ENCODE measurements at regions not wholly inside any gene's neighbourhood (a gene's known extent, or its start where the extent isn't known, plus 50 kb on each side); places are given as distances from the start of the nearest gene placed in this dataset.

- no peaks in the 10 kb centered on the region for H3K36me3 ChIP-seq (ENCODE audit: low read depth, missing control alignments)
- H3K4me3 ChIP-seq = no peak overlapping the region
- H3K4me1 ChIP-seq = no peaks in the 10 kb centered on the region
- no peak for DNase-seq
- no peaks in the 10 kb centered on the region for H3K9me3 ChIP-seq
- H3K27me3 ChIP-seq = no peaks in the 10 kb centered on the region
- TF ChIP-seq POLR2A (IDR thresholded peaks at IDR 0.05) = no peak
- no peak for TF ChIP-seq CTCF (IDR thresholded peaks at IDR 0.05)
- intact Hi-C loops (cut with DNase I; ENCODE audit: low total_unique reads) = no loop called here
- H3K27ac ChIP-seq = no peak overlapping the region
Measured at GRCh38 chr1:56222914-56223540, 356.3 kb downstream of the PLPP3 start.

- no peak for DNase-seq
- Histone ChIP-seq H3K4me3 (no peak overlapping the region), H3K27ac (no peak overlapping the region), H3K9me3 (no peaks in the 10 kb centered on the region), H3K27me3 (no peaks in the 10 kb centered on the region), H3K4me1 (no peaks in the 10 kb centered on the region), H3K36me3 (ENCODE audit: low read depth, missing control alignments) (no peaks in the 10 kb centered on the region)
- 87 to 94% methylated on average over 4 of the region's 4 CpGs for WGBS, 2 donors
- intact Hi-C loops (cut with DNase I; ENCODE audit: low total_unique reads) = no loop called here
- no peak for TF ChIP-seq POLR2A (IDR thresholded peaks at IDR 0.05)
- no peak for TF ChIP-seq CTCF (IDR thresholded peaks at IDR 0.05)
Measured at GRCh38 chr1:56220021-56220420, 359.3 kb downstream of the PLPP3 start.

GRCh38 chr1:56218023-56218422 lies 361.3 kb downstream of the PLPP3 start:
- 87 to 89% methylated on average over 4 of the region's 4 CpGs for WGBS, 2 donors
- no peaks in the 10 kb centered on the region for H3K9me3 ChIP-seq
- intact Hi-C loops (cut with DNase I; ENCODE audit: low total_unique reads) = no loop called here
- H3K27ac ChIP-seq = no peak overlapping the region
- no peaks in the 10 kb centered on the region for H3K36me3 ChIP-seq (ENCODE audit: low read depth, missing control alignments)
- H3K4me3 ChIP-seq = no peak overlapping the region
- no peak for TF ChIP-seq CTCF (IDR thresholded peaks at IDR 0.05)
- no peak for TF ChIP-seq POLR2A (IDR thresholded peaks at IDR 0.05)
- no peaks in the 10 kb centered on the region for H3K27me3 ChIP-seq
- no peaks in the 10 kb centered on the region for H3K4me1 ChIP-seq
- DNase-seq = no peak

GRCh38 chr1:56216218-56216617 lies 363.1 kb downstream of the PLPP3 start:
- DNase-seq = no peak
- Histone ChIP-seq H3K4me1 (no peaks in the 10 kb centered on the region), H3K27me3 (no peaks in the 10 kb centered on the region), H3K27ac (no peak overlapping the region), H3K9me3 (no peaks in the 10 kb centered on the region), H3K36me3 (ENCODE audit: low read depth, missing control alignments) (no peaks in the 10 kb centered on the region), H3K4me3 (no peak overlapping the region)
- intact Hi-C loops (cut with DNase I; ENCODE audit: low total_unique reads) = no loop called here
- 56 to 64% methylated on average over 4 of the region's 4 CpGs for WGBS, 2 donors
- TF ChIP-seq CTCF (IDR thresholded peaks at IDR 0.05) = no peak
- TF ChIP-seq POLR2A (IDR thresholded peaks at IDR 0.05) = no peak

GRCh38 chr1:56215771-56216170 lies 363.6 kb downstream of the PLPP3 start:
- H3K36me3 ChIP-seq (ENCODE audit: low read depth, missing control alignments) = no peaks in the 10 kb centered on the region
- no peaks in the 10 kb centered on the region for H3K4me1 ChIP-seq
- 91% methylated on average over 4 of the region's 4 CpGs for WGBS, 2 donors
- no peak for DNase-seq
- intact Hi-C loops (cut with DNase I; ENCODE audit: low total_unique reads) = no loop called here
- no peaks in the 10 kb centered on the region for H3K27me3 ChIP-seq
- no peaks in the 10 kb centered on the region for H3K9me3 ChIP-seq
- no peak overlapping the region for H3K27ac ChIP-seq
- no peak for TF ChIP-seq POLR2A (IDR thresholded peaks at IDR 0.05)
- TF ChIP-seq CTCF (IDR thresholded peaks at IDR 0.05) = no peak
- no peak overlapping the region for H3K4me3 ChIP-seq

Data from testis (tissue), 2 donors.